ENCODE measurements at regions not wholly inside any gene's neighbourhood (a gene's known extent, or its start where the extent isn't known, plus 50 kb on each side); places are given as distances from the start of the nearest gene placed in this dataset.

DNA sequence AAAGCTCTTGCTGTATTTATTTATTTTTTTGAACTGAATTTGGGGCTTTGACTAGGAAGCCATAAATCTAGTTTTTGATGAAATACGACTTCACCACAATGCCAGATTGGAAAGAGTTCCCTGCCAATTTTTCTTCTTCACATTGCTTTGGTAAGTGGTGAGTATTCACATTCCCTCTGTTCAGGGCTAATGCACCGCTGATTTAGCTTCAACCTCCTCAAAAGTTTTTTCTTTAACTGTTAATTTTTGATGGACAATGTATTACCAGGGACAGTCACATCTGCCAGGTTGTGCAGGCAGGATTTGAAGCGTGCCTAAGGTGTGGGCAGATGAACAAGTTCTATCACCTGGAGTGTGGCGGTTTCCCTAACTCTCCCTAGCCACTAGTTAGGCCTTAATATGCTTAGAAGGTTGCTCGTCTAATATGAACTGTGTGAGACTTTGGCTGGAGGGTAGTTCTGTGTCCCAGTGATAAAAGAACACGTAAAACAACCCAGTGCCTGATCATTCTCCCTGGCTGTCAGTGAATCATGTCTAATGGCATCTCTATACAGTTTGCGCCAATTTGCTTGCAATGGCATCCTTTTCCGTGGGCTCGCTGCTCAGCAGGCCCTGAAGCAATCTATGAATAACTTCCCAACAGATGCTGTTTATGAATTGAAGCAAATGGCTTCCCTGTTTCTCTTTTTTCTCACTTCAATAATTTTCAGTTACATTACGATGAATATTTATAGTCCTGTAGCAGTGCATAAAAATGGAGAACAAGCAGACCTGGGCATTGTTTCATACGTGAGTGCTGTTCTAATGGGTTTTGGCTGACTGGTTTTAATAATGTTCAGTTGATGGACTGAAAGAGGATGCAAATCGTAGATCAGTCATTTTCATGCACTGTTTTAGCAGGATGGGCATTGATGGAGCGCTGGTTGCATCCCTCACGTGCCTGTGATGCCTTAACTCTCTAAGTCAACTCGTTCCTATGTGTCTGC lies 243.2 kb upstream of the SUCLG2 start:
- Histone ChIP-seq H3K4me3 (no peak overlapping the region), H3K27ac (no peak overlapping the region), H3K9me3 (replicated peaks) (no peaks in the 10 kb centered on the region), H3K27me3 (replicated peaks) (no peaks in the 10 kb centered on the region), H3K36me3 (no peaks in the 10 kb centered on the region), H3K4me1 (replicated peaks) (no peaks in the 10 kb centered on the region)
- DNase-seq (ENCODE audit: low read depth in 1 of 2, low spot score in 2 of 2), result no peak

DNA sequence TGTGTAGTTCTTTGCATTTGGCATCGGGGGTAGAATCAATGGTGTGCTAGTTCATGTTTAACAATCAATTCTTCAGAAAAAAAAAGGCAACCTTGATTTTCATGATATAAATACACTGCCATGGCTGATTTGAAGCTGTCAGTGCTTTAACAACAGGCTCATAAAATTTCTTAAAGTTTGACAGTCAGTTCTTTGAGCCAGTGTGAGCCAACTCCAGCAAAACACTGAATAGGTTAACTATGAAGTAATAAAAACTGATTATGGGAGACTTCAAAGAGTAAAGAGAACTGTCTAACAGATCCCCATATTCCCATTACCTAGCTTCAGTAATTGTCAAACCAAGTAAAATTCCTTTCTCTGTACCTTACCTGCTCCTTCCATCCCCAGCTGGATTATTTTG lies 241.7 kb upstream of the SUCLG2 start:
- DNase-seq (ENCODE audit: low read depth in 1 of 2, low spot score in 2 of 2), result no peak
- Histone ChIP-seq H3K9me3 (replicated peaks) (no peaks in the 10 kb centered on the region), H3K36me3 (no peaks in the 10 kb centered on the region), H3K27me3 (replicated peaks) (no peaks in the 10 kb centered on the region), H3K4me3 (no peak overlapping the region), H3K27ac (no peak overlapping the region), H3K4me1 (replicated peaks) (no peaks in the 10 kb centered on the region)

- H3K27ac ChIP-seq, result no peak overlapping the region
- H3K36me3 ChIP-seq, result no peaks in the 10 kb centered on the region
- no peaks in the 10 kb centered on the region for H3K4me1 ChIP-seq (replicated peaks)
- H3K27me3 ChIP-seq (replicated peaks), result no peaks in the 10 kb centered on the region
- H3K4me3 ChIP-seq, result no peak overlapping the region
- no peaks in the 10 kb centered on the region for H3K9me3 ChIP-seq (replicated peaks)
- no peak for DNase-seq (ENCODE audit: low read depth in 1 of 2, low spot score in 2 of 2)
Observed at GRCh38 chr3:67894510-67894909, 240.1 kb upstream of the SUCLG2 start.

- DNase-seq (ENCODE audit: low read depth in 1 of 2, low spot score in 2 of 2), result no peak
- no peak overlapping the region for H3K4me3 ChIP-seq
Observed at GRCh38 chr3:67884345-67884744, 229.9 kb upstream of the SUCLG2 start.

GRCh38 chr3:67883766-67884165 lies 229.4 kb upstream of the SUCLG2 start:
- no peaks in the 10 kb centered on the region for H3K9me3 ChIP-seq (replicated peaks)
- no peaks in the 10 kb centered on the region for H3K36me3 ChIP-seq
- H3K27me3 ChIP-seq (replicated peaks), result no peaks in the 10 kb centered on the region
- no peak overlapping the region for H3K4me3 ChIP-seq
- H3K4me1 ChIP-seq (replicated peaks), result no peaks in the 10 kb centered on the region
- no peak overlapping the region for H3K27ac ChIP-seq
- DNase-seq (ENCODE audit: low read depth in 1 of 2, low spot score in 2 of 2), result no peak

More at GRCh38 chr3:67884345-67884744, 229.9 kb upstream of the SUCLG2 start:
- Histone ChIP-seq H3K27me3 (replicated peaks) (no peaks in the 10 kb centered on the region), H3K27ac (no peak overlapping the region), H3K4me1 (replicated peaks) (no peaks in the 10 kb centered on the region), H3K36me3 (no peaks in the 10 kb centered on the region), H3K9me3 (replicated peaks) (no peaks in the 10 kb centered on the region)

DNA sequence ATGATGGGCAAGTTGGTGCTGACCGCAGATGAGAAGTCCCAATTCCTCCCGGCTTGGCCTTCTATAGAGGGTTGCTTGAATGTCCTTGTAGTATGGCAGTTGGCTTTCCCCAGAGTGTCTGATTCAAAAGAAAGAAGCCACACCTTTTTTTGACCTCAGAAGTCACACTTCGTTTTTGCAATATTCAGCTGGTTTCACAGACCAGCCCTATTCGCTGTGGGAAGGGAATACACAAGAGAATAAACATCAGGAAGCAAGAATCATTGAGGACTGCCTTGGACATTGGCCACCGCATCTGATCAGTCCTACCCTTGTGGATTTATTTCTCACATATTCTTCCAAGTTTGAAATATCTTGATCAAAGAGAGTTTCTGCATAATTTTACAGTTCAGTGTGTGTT lies 228.6 kb upstream of the SUCLG2 start:
- H3K27ac ChIP-seq, result no peak overlapping the region
- no peak overlapping the region for H3K4me3 ChIP-seq
- no peaks in the 10 kb centered on the region for H3K4me1 ChIP-seq (replicated peaks)
- H3K9me3 ChIP-seq (replicated peaks), result no peaks in the 10 kb centered on the region
- DNase-seq (ENCODE audit: low read depth in 1 of 2, low spot score in 2 of 2), result no peak
- H3K36me3 ChIP-seq, result no peaks in the 10 kb centered on the region
- H3K27me3 ChIP-seq (replicated peaks), result no peaks in the 10 kb centered on the region

DNA sequence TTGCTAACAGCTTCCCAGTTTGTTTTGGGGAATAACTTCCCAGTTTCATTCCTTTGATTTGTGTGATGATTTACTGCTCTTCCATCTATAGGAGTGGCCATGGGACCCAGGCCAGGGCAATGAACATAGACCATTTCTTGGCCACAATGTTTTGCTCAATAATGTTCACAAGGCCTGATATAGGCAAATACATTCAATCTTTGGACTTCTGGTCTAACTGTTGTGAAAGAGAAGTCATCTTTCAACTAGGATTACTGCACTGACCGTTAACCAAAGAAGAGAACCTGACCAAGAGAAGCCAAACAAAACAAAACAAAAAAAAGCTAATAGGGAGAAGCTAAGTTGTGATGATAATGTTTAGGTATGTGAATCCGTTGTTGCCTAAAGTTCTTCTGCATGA lies 221.8 kb upstream of the SUCLG2 start:
- Histone ChIP-seq H3K27me3 (replicated peaks) (no peaks in the 10 kb centered on the region), H3K36me3 (no peaks in the 10 kb centered on the region), H3K4me1 (replicated peaks) (no peaks in the 10 kb centered on the region), H3K9me3 (replicated peaks) (no peaks in the 10 kb centered on the region), H3K27ac (no peak overlapping the region), H3K4me3 (no peak overlapping the region)
- DNase-seq (ENCODE audit: low read depth in 1 of 2, low spot score in 2 of 2), result no peak

GRCh38 chr3:67875858-67876257 lies 221.4 kb upstream of the SUCLG2 start:
- Histone ChIP-seq H3K36me3 (no peaks in the 10 kb centered on the region), H3K4me3 (no peak overlapping the region), H3K27me3 (replicated peaks) (no peaks in the 10 kb centered on the region), H3K9me3 (replicated peaks) (no peaks in the 10 kb centered on the region), H3K27ac (no peak overlapping the region), H3K4me1 (replicated peaks) (no peaks in the 10 kb centered on the region)
- no peak for DNase-seq (ENCODE audit: low read depth in 1 of 2, low spot score in 2 of 2)

DNA sequence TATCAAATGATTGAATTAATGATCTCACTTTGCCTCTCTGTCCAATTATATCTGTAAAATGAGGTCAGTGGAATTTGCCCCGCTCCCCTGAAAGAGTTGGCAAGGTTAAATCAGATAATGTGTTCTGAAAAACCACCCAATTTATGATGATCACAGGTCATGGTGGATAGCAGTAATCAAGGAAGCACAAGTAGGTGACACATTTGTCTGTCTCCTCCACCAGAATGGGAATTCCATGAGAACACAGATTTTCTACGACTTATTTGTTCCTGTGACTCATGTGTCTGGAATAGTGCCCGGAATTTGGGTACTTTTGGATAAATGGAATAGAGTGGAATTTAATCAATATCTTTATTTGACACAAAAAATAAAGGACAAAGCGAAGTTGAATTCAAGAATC lies 220.9 kb upstream of the SUCLG2 start:
- Histone ChIP-seq H3K27me3 (replicated peaks) (no peaks in the 10 kb centered on the region), H3K4me3 (no peak overlapping the region), H3K9me3 (replicated peaks) (no peaks in the 10 kb centered on the region), H3K36me3 (no peaks in the 10 kb centered on the region), H3K27ac (no peak overlapping the region), H3K4me1 (replicated peaks) (no peaks in the 10 kb centered on the region)
- DNase-seq (ENCODE audit: low read depth in 1 of 2, low spot score in 2 of 2), result no peak

- no peak for DNase-seq (ENCODE audit: low read depth in 1 of 2, low spot score in 2 of 2)
- H3K36me3 ChIP-seq, result no peaks in the 10 kb centered on the region
- H3K27me3 ChIP-seq (replicated peaks), result no peaks in the 10 kb centered on the region
- no peaks in the 10 kb centered on the region for H3K9me3 ChIP-seq (replicated peaks)
- H3K4me3 ChIP-seq, result no peak overlapping the region
- no peak overlapping the region for H3K27ac ChIP-seq
- H3K4me1 ChIP-seq (replicated peaks), result no peaks in the 10 kb centered on the region
Observed at GRCh38 chr3:67870477-67870876, 216.1 kb upstream of the SUCLG2 start.

DNA sequence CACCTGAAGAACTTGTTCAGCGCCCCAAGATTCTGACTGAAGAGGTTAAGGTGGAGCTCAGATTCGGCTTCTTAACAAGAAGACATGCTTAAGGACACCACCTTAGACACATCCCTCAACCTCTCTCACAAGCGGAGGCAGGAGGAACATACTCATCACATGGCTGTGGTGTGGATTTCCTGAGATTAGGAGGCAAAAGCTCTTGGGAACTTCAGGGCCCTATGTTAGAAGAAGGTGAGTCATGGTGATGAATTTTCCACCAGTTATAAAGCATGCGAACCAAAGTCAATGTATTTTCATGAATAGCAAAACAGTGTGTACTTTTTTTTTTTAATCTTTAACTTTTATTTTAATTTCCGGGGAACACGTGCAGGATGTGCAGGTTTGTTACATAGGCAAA lies 212.2 kb upstream of the SUCLG2 start:
- no peaks in the 10 kb centered on the region for H3K27me3 ChIP-seq (replicated peaks)
- no peak overlapping the region for H3K27ac ChIP-seq
- H3K9me3 ChIP-seq (replicated peaks), result no peaks in the 10 kb centered on the region
- no peaks in the 10 kb centered on the region for H3K36me3 ChIP-seq
- DNase-seq (ENCODE audit: low read depth in 1 of 2, low spot score in 2 of 2), result no peak
- H3K4me3 ChIP-seq, result no peak overlapping the region
- no peaks in the 10 kb centered on the region for H3K4me1 ChIP-seq (replicated peaks)

DNA sequence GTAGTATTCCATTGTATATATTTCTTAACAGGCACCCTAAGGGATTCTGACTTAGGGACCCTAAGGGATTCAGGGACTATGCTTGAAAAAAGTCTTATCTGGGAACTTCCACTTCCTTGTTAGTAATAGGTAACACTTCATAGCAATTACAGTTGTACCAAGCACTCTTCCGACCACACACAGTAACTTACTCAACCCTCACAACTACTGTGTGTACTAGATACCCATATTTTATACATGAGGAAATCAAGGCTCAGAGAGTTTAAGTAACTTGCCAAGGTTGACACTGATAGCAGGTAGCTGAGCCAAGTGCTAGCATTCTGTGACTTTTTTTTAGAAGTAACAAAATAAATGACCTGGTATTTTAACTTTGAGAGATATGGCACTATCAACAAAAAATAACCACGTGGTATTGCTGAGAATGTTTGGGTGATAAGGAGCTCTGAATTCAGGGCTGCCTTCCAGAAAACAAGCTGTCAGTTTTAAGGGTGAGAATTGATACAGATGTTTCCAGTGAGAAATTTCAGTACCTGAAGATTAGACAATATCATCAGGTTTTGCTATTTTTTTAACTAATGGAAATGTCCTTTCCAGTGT lies 210.3 kb upstream of the SUCLG2 start:
- no peaks in the 10 kb centered on the region for H3K36me3 ChIP-seq
- H3K27me3 ChIP-seq (replicated peaks), result no peaks in the 10 kb centered on the region
- no peak overlapping the region for H3K27ac ChIP-seq
- DNase-seq (ENCODE audit: low read depth in 1 of 2, low spot score in 2 of 2), result no peak
- H3K4me1 ChIP-seq (replicated peaks), result no peaks in the 10 kb centered on the region
- H3K9me3 ChIP-seq (replicated peaks), result no peaks in the 10 kb centered on the region
- no peak overlapping the region for H3K4me3 ChIP-seq

GRCh38 chr3:67863869-67864268 lies 209.5 kb upstream of the SUCLG2 start:
- H3K4me1 ChIP-seq (replicated peaks), result no peaks in the 10 kb centered on the region
- no peaks in the 10 kb centered on the region for H3K9me3 ChIP-seq (replicated peaks)
- H3K27ac ChIP-seq, result no peak overlapping the region
- H3K27me3 ChIP-seq (replicated peaks), result no peaks in the 10 kb centered on the region
- H3K36me3 ChIP-seq, result no peaks in the 10 kb centered on the region
- no peak for DNase-seq (ENCODE audit: low read depth in 1 of 2, low spot score in 2 of 2)
- H3K4me3 ChIP-seq, result no peak overlapping the region

- Histone ChIP-seq H3K4me1 (replicated peaks) (no peaks in the 10 kb centered on the region), H3K36me3 (no peaks in the 10 kb centered on the region), H3K27ac (no peak overlapping the region), H3K4me3 (no peak overlapping the region), H3K27me3 (replicated peaks) (no peaks in the 10 kb centered on the region), H3K9me3 (replicated peaks) (no peaks in the 10 kb centered on the region)
- no peak for DNase-seq (ENCODE audit: low read depth in 1 of 2, low spot score in 2 of 2)
Observed at GRCh38 chr3:67860429-67860828, 206.0 kb upstream of the SUCLG2 start.

Data from SJSA1 (cell line).